GM23338 (cell line): ENCODE measurements at regions not wholly inside any gene's neighbourhood (a gene's known extent, or its start where the extent isn't known, plus 50 kb on each side); places are given as distances from the start of the nearest gene placed in this dataset.

Source experiments
- ATAC-seq: fragments of 200-7000 bp; cut with Tn5 transposase; 3 replicates; pipeline ENCODE4 v1.9.1; 2020
- DNase-seq: peaks from one replicate; pipeline ENCODE4 v3.0.0-alpha.2; 2015; ENCODE audit warnings: low spot score
- H2AFZ ChIP-seq: fragments of 200-600 bp; sonication (generic); 2 replicates; pipeline ENCODE4 v1.8.0; 2016; ENCODE audit warnings: antibody characterized with exemption, mild to moderate bottlenecking, moderate library complexity
- H3F3A ChIP-seq: fragments of 200-600 bp; sonication (generic); replicated peaks from 2 replicates; pipeline ENCODE4 v1.8.0; 2017; ENCODE audit warnings: antibody characterized with exemption, mixed run types, low read depth
- H3K27ac ChIP-seq: fragments of 200-600 bp; sonication (generic); 2 replicates; pipeline ENCODE4 v1.6.1; 2016; ENCODE audit warnings: low read depth
- H3K27me3 ChIP-seq: fragments of 200-600 bp; sonication (generic); 2 replicates; pipeline ENCODE4 v1.8.0; 2016; ENCODE audit warnings: mild to moderate bottlenecking, mixed run types, moderate library complexity; ENCODE audit not compliant: insufficient read depth
- H3K36me3 ChIP-seq: fragments of 200-600 bp; sonication (generic); 2 replicates; pipeline ENCODE4 v1.8.0; 2016; ENCODE audit warnings: mild to moderate bottlenecking; ENCODE audit not compliant: insufficient read depth
- H3K4me1 ChIP-seq: fragments of 200-600 bp; sonication (generic); 2 replicates; pipeline ENCODE4 v1.8.0; 2016; ENCODE audit warnings: mild to moderate bottlenecking, moderate library complexity; ENCODE audit not compliant: insufficient read depth
- H3K4me2 ChIP-seq: fragments of 200-600 bp; sonication (generic); 2 replicates; pipeline ENCODE4 v1.7.1; 2017; ENCODE audit warnings: mixed run types
- H3K4me3 ChIP-seq: fragments of 200-600 bp; sonication (generic); 2 replicates; pipeline ENCODE4 v1.6.1; 2016; ENCODE audit warnings: mixed run types
- H3K79me2 ChIP-seq: fragments of 200-600 bp; sonication (generic); replicated peaks from 2 replicates; pipeline ENCODE4 v1.8.0; 2017; ENCODE audit warnings: mild to moderate bottlenecking; ENCODE audit not compliant: insufficient read depth
- H3K9me2 ChIP-seq: fragments of 200-600 bp; sonication (generic); 2 replicates; pipeline ENCODE4 v1.8.0; 2017; ENCODE audit not compliant: insufficient read depth
- H4K20me1 ChIP-seq: fragments of 200-600 bp; sonication (generic); replicated peaks from 2 replicates; pipeline ENCODE4 v1.8.0; 2017; ENCODE audit warnings: mild to moderate bottlenecking; ENCODE audit not compliant: insufficient read depth
- H3K27ac Mint-ChIP-seq: 2 replicates; pipeline ENCODE4 v1.8.0; 2020; ENCODE audit warnings: inconsistent platforms, mild to moderate bottlenecking, moderate library complexity, mixed read lengths
- H3K27me3 Mint-ChIP-seq: 3 replicates; pipeline ENCODE4 v1.8.0; 2022; ENCODE audit warnings: low read depth, mild to moderate bottlenecking, moderate library complexity, mixed read lengths, inconsistent platforms; ENCODE audit not compliant: insufficient read depth, poor library complexity
- H3K36me3 Mint-ChIP-seq: 3 replicates; pipeline ENCODE4 v1.8.0; 2021; ENCODE audit warnings: low read depth, mild to moderate bottlenecking, inconsistent platforms, moderate library complexity, mixed read lengths
- H3K4me1 Mint-ChIP-seq: 3 replicates; pipeline ENCODE4 v1.8.0; 2020; ENCODE audit warnings: mild to moderate bottlenecking, inconsistent platforms, mixed read lengths
- H3K4me3 Mint-ChIP-seq: 3 replicates; pipeline ENCODE4 v1.8.0; 2021; ENCODE audit warnings: moderate library complexity, mild to moderate bottlenecking, inconsistent platforms, mixed read lengths
- H3K9me3 Mint-ChIP-seq: 3 replicates; pipeline ENCODE4 v1.8.0; 2020; ENCODE audit warnings: moderate library complexity, mild to moderate bottlenecking, inconsistent platforms, mixed read lengths
- EZH2 ChIP-seq: fragments of 200-600 bp; sonication (generic); IDR thresholded peaks from one replicate; pipeline ENCODE4 v1.8.0; 2017; ENCODE audit warnings: antibody characterized with exemption, mild to moderate bottlenecking, low read depth; ENCODE audit not compliant: unreplicated experiment
- EZH2phosphoT487 ChIP-seq: fragments of 200-600 bp; sonication (generic); IDR thresholded peaks from one replicate; pipeline ENCODE4 v1.8.1; 2018; ENCODE audit warnings: antibody characterized with exemption; ENCODE audit not compliant: unreplicated experiment
- NANOG ChIP-seq: IDR thresholded peaks from 2 replicates; pipeline ENCODE4 v1.6.1; 2016; ENCODE audit warnings: antibody characterized with exemption, borderline replicate concordance
- POLR2AphosphoS5 ChIP-seq: IDR thresholded peaks from 2 replicates; pipeline ENCODE4 v1.6.1; 2016; ENCODE audit warnings: antibody characterized with exemption, low read depth
- STAT1 ChIP-seq: IDR thresholded peaks from one replicate; pipeline ENCODE4 v1.6.1; 2016; ENCODE audit warnings: antibody characterized with exemption; ENCODE audit not compliant: unreplicated experiment
- ZNF114 ChIP-seq: fragments of 250-450 bp; sonication (Bioruptor Pico); IDR thresholded peaks from 2 replicates; pipeline ENCODE4 v1.5.0; 2020; ENCODE audit warnings: mild to moderate bottlenecking, moderate library complexity
- ZNF462 ChIP-seq: fragments of 250-450 bp; sonication (Bioruptor Pico); IDR thresholded peaks from 2 replicates; pipeline ENCODE4 v1.5.0; 2020; ENCODE audit warnings: mild to moderate bottlenecking, moderate library complexity
- TF ChIP-seq, protein P1 (sequence below): IDR thresholded peaks from 2 replicates; pipeline ENCODE4 v1.6.1; 2016; ENCODE audit warnings: antibody characterized with exemption

DNA sequence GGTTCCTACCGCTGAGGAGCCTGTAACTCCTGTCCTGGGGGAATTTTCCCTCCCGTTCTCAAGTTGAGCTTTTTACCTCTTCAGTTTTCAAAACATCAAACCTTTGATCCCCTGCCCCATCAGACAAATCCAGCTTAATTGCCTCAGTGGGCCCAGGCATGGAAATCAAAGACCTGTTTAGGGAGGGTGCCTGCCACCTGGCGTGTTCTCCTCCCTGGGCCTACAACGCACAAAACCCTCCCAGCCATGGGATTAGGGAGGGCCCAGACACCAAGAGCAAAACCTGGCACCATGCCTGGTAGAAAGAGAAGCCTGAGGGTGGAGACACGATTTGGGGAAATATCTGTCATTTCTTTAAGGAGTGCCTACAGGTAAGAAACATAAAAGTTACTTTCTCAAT, 672.9 kb downstream of the BCL11B start (continued):
- TF ChIP-seq ZNF462 (no peak), ZNF114 (CRISPR knock-in tag) (no peak), NANOG (no peak), EZH2 (no peak), EZH2phosphoT487 (no peak)
- TF ChIP-seq, protein P1, sequence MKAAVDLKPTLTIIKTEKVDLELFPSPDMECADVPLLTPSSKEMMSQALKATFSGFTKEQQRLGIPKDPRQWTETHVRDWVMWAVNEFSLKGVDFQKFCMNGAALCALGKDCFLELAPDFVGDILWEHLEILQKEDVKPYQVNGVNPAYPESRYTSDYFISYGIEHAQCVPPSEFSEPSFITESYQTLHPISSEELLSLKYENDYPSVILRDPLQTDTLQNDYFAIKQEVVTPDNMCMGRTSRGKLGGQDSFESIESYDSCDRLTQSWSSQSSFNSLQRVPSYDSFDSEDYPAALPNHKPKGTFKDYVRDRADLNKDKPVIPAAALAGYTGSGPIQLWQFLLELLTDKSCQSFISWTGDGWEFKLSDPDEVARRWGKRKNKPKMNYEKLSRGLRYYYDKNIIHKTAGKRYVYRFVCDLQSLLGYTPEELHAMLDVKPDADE = no peak

- Histone ChIP-seq H4K20me1 (no peaks in the 10 kb centered on the region), H3K36me3 (no peaks in the 10 kb centered on the region), H3K79me2 (no peaks in the 10 kb centered on the region), H3K4me1 (no peaks in the 10 kb centered on the region), H3K27ac (no peak overlapping the region), H3K4me3 (no peak overlapping the region), H3K4me2 (no peak overlapping the region), H2AFZ (no peak overlapping the region), H3K27me3 (no peaks in the 10 kb centered on the region), H3K9me2 (peaks cover 4% of the 10 kb centered on the region), H3F3A (no peaks in the 10 kb centered on the region)
- no peak overlapping the region for H3K4me3 Mint-ChIP-seq
- H3K27me3 Mint-ChIP-seq = peaks cover 2% of the 10 kb centered on the region
- H3K27ac Mint-ChIP-seq = no peak overlapping the region
- peaks cover 4% of the 10 kb centered on the region for H3K9me3 Mint-ChIP-seq
- H3K4me1 Mint-ChIP-seq = no peaks in the 10 kb centered on the region
- ATAC-seq = no peak
- H3K36me3 Mint-ChIP-seq = peaks cover 3% of the 10 kb centered on the region; the same call in 1 of the 3 replicates
- DNase-seq = no peak
- TF ChIP-seq STAT1 (no peak), POLR2AphosphoS5 (no peak), EZH2 (no peak), ZNF462 (no peak)
- TF ChIP-seq, protein P1 = no peak
Measured at GRCh38 chr14:98602983-98603382, 669.0 kb downstream of the BCL11B start.
